Panc1 (cell line): ENCODE measurements at regions not wholly inside any gene's neighbourhood (a gene's known extent, or its start where the extent isn't known, plus 50 kb on each side); places are given as distances from the start of the nearest gene placed in this dataset.

Experiments used
- ATAC-seq: fragments of 200-7000 bp; cut with Tn5 transposase; 2 replicates; pipeline ENCODE4 v1.9.1; 2020; ENCODE audit warnings: mild to moderate bottlenecking, moderate library complexity
- BruUV-seq: library from RNA; stranded (reverse); fragments of 400-500 nt; replicated peaks from 2 replicates; lab custom pipeline; 2021; lab: Mats Ljungman, UMichigan
- CTCF ChIA-PET: fragments of 300-600 bp; sonication (Branson Sonifier 250); formaldehyde crosslinking; loops from one replicate; lab custom pipeline; 2022; ENCODE audit warnings: antibody characterized with exemption; lab: Charles Lee
- POLR2A ChIA-PET: fragments of 300-600 bp; sonication (Branson Sonifier 250); formaldehyde crosslinking; loops from one replicate; lab custom pipeline; 2022; ENCODE audit warnings: antibody characterized with exemption; lab: Charles Lee
- DNase-seq: peaks from one replicate; pipeline ENCODE4 v3.0.0-alpha.2; 2010; ENCODE audit warnings: low read depth, low spot score
- H3K27ac ChIP-seq: 2 replicates; pipeline ENCODE4 v1.5.1; 2011; ENCODE audit warnings: mild to moderate bottlenecking, low read length, inconsistent platforms
- H3K27me3 ChIP-seq: fragments of 200-500 bp; sonication (Bioruptor generic); 2 replicates; pipeline ENCODE4 v1.6.0; 2014; ENCODE audit warnings: low read length, inconsistent platforms; ENCODE audit not compliant: control insufficient read depth, insufficient read depth
- H3K36me3 ChIP-seq: fragments of 200-500 bp; sonication (Bioruptor generic); 2 replicates; pipeline ENCODE4 v1.5.1; 2014; ENCODE audit warnings: inconsistent platforms, mild to moderate bottlenecking, low read length, moderate library complexity; ENCODE audit not compliant: control insufficient read depth, insufficient read depth
- H3K4me1 ChIP-seq: 2 replicates; pipeline ENCODE4 v1.5.1; 2011; ENCODE audit warnings: inconsistent platforms, mild to moderate bottlenecking, low read length, moderate library complexity; ENCODE audit not compliant: control insufficient read depth, insufficient read depth
- H3K4me3 ChIP-seq, 2 experiments: 2 replicates each; pipeline ENCODE4 v1.5.1; 2011 to 2012; ENCODE audit warnings: low read depth in 2 of 2, low read length in 2 of 2, mild to moderate bottlenecking in 2 of 2, inconsistent platforms in 1 of 2, moderate library complexity in 1 of 2
- H3K9me3 ChIP-seq: fragments of 200-500 bp; sonication (Bioruptor generic); 2 replicates; pipeline ENCODE4 v1.5.1; 2014; ENCODE audit warnings: low read depth, mild to moderate bottlenecking, inconsistent platforms, low read length, moderate library complexity; ENCODE audit not compliant: control insufficient read depth, insufficient read depth
- POLR2AphosphoS5 ChIP-seq: IDR thresholded peaks from 2 replicates; pipeline ENCODE4 v1.6.1; 2012; ENCODE audit warnings: mild to moderate bottlenecking, low read depth, low read length, moderate library complexity
- SIN3A ChIP-seq: IDR thresholded peaks from 2 replicates; pipeline ENCODE4 v1.6.1; 2012; ENCODE audit warnings: low read depth, mild to moderate bottlenecking, low read length, moderate library complexity, borderline replicate concordance; ENCODE audit not compliant: insufficient read depth
- TCF7L2 ChIP-seq: IDR thresholded peaks from 2 replicates; pipeline ENCODE4 v1.6.1; 2011; ENCODE audit warnings: mild to moderate bottlenecking, low read depth, low read length, inconsistent platforms
- in situ Hi-C: cut with HindIII; loops from 2 replicates; pipeline ENCODE4 v1.10.0; 2016; ENCODE audit warnings: low sequenced_read_pairs, low pct_unique_long_range_greater_than_20kb
- intact Hi-C: fragments of 100-400 bp; cut with micrococcal nuclease; formaldehyde crosslinking; loops from one replicate; pipeline ENCODE4 v1.10.0; 2022; ENCODE audit not compliant: unreplicated experiment
- TF ChIP-seq, protein P1 (sequence below), 2 experiments: IDR thresholded peaks; 2 replicates each; pipeline ENCODE4 v1.6.1; 2011 to 2012; ENCODE audit warnings: low read depth in 2 of 2, control low read depth in 1 of 2, low read length in 1 of 2, mild to moderate bottlenecking in 1 of 2, moderate library complexity in 1 of 2; ENCODE audit not compliant: insufficient read depth in 1 of 2
- TF ChIP-seq, protein P2 (sequence below): fragments of 450-650 bp; IDR thresholded peaks from 2 replicates; pipeline ENCODE4 v1.5.1; 2017; ENCODE audit warnings: mild to moderate bottlenecking

DNA sequence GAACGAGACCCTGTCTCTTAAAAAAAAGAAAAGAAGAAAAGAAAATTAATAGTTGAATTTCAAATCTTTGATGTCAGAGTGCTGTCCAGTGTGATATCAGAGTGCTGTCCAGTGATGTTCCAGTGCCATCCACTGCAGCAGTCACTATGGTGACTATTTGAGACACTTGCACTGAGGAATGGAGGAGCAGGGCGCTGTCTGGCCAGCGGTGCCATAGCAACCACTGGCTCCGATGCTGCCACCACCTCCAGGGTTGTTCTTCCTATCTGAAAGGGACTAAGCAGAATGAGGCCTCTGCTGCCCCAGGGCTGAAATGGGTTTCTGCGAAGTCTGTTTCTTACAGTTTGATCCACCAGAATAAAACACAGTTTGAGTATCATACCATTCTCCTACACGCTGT lies 272.9 kb downstream of the NUAK1 start:
- intact Hi-C loops (no loop called here), in situ Hi-C loops (no loop called here)
- no peak overlapping the region for H3K4me3 ChIP-seq
- POLR2A ChIA-PET: no interaction called here
- no peak for ATAC-seq
- TF ChIP-seq, protein P1, sequence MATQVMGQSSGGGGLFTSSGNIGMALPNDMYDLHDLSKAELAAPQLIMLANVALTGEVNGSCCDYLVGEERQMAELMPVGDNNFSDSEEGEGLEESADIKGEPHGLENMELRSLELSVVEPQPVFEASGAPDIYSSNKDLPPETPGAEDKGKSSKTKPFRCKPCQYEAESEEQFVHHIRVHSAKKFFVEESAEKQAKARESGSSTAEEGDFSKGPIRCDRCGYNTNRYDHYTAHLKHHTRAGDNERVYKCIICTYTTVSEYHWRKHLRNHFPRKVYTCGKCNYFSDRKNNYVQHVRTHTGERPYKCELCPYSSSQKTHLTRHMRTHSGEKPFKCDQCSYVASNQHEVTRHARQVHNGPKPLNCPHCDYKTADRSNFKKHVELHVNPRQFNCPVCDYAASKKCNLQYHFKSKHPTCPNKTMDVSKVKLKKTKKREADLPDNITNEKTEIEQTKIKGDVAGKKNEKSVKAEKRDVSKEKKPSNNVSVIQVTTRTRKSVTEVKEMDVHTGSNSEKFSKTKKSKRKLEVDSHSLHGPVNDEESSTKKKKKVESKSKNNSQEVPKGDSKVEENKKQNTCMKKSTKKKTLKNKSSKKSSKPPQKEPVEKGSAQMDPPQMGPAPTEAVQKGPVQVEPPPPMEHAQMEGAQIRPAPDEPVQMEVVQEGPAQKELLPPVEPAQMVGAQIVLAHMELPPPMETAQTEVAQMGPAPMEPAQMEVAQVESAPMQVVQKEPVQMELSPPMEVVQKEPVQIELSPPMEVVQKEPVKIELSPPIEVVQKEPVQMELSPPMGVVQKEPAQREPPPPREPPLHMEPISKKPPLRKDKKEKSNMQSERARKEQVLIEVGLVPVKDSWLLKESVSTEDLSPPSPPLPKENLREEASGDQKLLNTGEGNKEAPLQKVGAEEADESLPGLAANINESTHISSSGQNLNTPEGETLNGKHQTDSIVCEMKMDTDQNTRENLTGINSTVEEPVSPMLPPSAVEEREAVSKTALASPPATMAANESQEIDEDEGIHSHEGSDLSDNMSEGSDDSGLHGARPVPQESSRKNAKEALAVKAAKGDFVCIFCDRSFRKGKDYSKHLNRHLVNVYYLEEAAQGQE (IDR thresholded peaks at IDR 0.05; ENCODE audit: insufficient read depth in 1 of 2, low read depth in 2 of 2, low read length in 1 of 2): no peak
- TF ChIP-seq POLR2AphosphoS5: no peak
- TF ChIP-seq, protein P2, sequence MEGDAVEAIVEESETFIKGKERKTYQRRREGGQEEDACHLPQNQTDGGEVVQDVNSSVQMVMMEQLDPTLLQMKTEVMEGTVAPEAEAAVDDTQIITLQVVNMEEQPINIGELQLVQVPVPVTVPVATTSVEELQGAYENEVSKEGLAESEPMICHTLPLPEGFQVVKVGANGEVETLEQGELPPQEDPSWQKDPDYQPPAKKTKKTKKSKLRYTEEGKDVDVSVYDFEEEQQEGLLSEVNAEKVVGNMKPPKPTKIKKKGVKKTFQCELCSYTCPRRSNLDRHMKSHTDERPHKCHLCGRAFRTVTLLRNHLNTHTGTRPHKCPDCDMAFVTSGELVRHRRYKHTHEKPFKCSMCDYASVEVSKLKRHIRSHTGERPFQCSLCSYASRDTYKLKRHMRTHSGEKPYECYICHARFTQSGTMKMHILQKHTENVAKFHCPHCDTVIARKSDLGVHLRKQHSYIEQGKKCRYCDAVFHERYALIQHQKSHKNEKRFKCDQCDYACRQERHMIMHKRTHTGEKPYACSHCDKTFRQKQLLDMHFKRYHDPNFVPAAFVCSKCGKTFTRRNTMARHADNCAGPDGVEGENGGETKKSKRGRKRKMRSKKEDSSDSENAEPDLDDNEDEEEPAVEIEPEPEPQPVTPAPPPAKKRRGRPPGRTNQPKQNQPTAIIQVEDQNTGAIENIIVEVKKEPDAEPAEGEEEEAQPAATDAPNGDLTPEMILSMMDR: no peak
- no peak overlapping the region for H3K27ac ChIP-seq
- H3K4me1 ChIP-seq: no peaks in the 10 kb centered on the region
- DNase-seq: no peak
- CTCF ChIA-PET: no interaction called here
- H3K27me3 ChIP-seq: no peaks in the 10 kb centered on the region
- no peaks in the 10 kb centered on the region for H3K36me3 ChIP-seq
- BruUV-seq: no TSS peak
- H3K9me3 ChIP-seq: no peaks in the 10 kb centered on the region

DNA sequence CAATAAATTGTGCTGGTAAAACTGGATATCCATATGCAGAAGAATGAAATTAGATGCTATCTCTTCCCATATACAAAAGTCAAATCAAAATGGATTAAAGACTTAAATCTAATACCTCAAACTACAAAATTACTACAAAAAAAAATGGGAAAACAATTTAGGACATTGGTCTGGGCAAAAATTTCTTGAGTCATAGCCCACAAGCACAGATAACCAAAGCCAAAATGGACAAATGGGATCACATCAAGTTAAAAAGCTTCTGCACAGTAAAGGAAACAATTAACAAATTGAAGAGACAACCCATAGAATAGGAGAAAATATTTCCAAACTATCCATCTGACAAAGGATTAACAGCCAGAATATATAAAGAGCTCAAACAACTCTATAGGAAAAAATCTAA lies 264.6 kb downstream of the NUAK1 start:
- no peaks in the 10 kb centered on the region for H3K4me1 ChIP-seq
- H3K4me3 ChIP-seq: no peak overlapping the region
- H3K27ac ChIP-seq: no peak overlapping the region
- no peaks in the 10 kb centered on the region for H3K9me3 ChIP-seq
- in situ Hi-C loops: no loop called here
- TF ChIP-seq, protein P2: no peak
- TF ChIP-seq POLR2AphosphoS5 (no peak), TCF7L2 (no peak), SIN3A (no peak)
- TF ChIP-seq, protein P1 (IDR thresholded peaks at IDR 0.05; ENCODE audit: insufficient read depth in 1 of 2, low read depth in 2 of 2, low read length in 1 of 2): no peak
- ChIA-PET CTCF (no interaction called here), POLR2A (interaction anchor here (0.6 kb wide), 1 partner anchor 58 kb away, joined by 3 read pairs; no protein-coding TSS in a partner anchor)
- no peaks in the 10 kb centered on the region for H3K27me3 ChIP-seq
- ATAC-seq: no peak
- intact Hi-C loops: no loop called here
- no peaks in the 10 kb centered on the region for H3K36me3 ChIP-seq
- DNase-seq: no peak
- BruUV-seq: no TSS peak
